ENCODE measurements at regions not wholly inside any gene's neighbourhood (a gene's known extent, or its start where the extent isn't known, plus 50 kb on each side); places are given as distances from the start of the nearest gene placed in this dataset.

DNA sequence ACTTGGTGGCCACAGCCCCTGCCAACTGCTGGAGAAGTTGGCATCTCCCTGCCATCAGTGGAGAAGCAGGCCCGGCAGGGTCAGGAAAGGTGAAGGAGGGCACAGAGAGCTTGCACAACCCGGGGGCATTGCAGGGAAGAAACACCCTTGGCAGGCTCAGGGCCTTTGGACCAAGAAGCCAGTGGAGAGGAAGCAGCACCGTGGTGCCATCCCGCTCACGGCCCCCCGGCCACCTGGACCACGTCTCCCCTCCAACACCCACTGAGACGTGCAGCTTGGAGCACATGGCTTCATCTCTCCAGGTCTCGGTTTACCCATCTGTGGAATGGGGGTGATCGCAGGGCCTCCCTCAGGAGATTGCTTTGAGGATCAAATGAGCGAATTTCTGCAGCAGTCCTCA is 158.1 kb downstream of the RBFOX3 start:
- H3K27ac Mint-ChIP-seq: no peak overlapping the region
- DNase-seq (no peak), ATAC-seq (no peak)
- peaks cover 2% of the 10 kb centered on the region for H3K27me3 Mint-ChIP-seq
- no peaks in the 10 kb centered on the region for H3K36me3 Mint-ChIP-seq (ENCODE audit: low read depth)
- no peak overlapping the region for H3K4me3 Mint-ChIP-seq
- H3K4me1 Mint-ChIP-seq: no peaks in the 10 kb centered on the region
- H3K9me3 Mint-ChIP-seq: no peaks in the 10 kb centered on the region

DNA sequence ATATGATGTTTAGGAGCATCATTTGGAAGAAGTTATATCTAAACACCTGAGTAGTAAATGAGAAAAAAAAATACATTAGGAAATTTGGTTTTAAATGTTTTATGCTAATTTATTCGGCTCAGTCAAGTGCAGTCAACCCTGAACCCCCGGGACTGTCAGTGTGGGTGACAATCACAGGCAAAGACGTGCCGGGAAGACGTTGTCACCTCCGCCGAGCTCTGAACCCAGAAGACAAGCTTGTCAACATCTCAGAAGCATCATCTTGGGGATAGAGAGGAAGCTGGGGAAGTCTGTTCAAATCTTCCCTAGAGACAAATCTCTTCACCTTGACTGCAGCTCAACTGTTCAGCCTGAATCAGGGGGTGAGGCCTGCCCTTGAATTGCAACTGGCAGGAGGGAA is 159.7 kb downstream of the RBFOX3 start:
- DNase-seq: no peak
- no peak overlapping the region for H3K27ac Mint-ChIP-seq
- peaks cover 2% of the 10 kb centered on the region for H3K27me3 Mint-ChIP-seq
- ATAC-seq: no peak
- no peaks in the 10 kb centered on the region for H3K9me3 Mint-ChIP-seq
- H3K36me3 Mint-ChIP-seq (ENCODE audit: low read depth): no peaks in the 10 kb centered on the region
- H3K4me1 Mint-ChIP-seq: no peaks in the 10 kb centered on the region
- no peak overlapping the region for H3K4me3 Mint-ChIP-seq

DNA sequence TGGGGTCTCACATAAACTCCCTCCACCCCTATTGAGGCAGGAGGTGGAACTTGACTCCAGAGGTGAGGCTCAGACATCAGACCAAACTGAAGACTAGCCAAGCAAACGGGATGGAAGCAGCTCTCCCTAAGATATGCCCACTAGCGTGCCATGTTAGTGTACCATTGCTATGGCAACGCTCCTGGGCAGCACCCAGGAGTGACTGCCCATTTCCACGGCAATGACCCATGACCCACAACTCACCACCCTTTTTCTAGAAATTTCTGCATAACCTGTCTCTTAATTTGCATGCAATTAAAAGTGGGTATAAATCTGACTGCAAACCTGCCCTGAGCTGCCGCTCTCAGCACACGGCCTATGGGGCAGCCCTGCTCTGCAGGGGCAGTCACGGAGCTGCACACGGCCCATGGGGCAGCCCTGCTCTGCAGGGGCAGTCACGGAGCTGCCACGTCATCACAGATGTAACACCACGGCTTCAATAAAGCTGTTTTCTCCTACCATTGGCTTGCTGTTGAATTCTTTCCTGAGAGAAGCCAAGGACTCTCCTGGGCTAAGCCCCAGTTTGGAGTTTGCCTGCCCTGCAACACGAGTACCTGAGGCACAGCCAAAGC is 164.3 kb downstream of the RBFOX3 start:
- ATAC-seq: no peak
- Mint-ChIP-seq H3K27ac (no peak overlapping the region), H3K36me3 (ENCODE audit: low read depth) (no peaks in the 10 kb centered on the region), H3K27me3 (peaks cover 2% of the 10 kb centered on the region), H3K4me1 (no peaks in the 10 kb centered on the region), H3K4me3 (no peak overlapping the region), H3K9me3 (no peaks in the 10 kb centered on the region)
- no peak for DNase-seq

DNA sequence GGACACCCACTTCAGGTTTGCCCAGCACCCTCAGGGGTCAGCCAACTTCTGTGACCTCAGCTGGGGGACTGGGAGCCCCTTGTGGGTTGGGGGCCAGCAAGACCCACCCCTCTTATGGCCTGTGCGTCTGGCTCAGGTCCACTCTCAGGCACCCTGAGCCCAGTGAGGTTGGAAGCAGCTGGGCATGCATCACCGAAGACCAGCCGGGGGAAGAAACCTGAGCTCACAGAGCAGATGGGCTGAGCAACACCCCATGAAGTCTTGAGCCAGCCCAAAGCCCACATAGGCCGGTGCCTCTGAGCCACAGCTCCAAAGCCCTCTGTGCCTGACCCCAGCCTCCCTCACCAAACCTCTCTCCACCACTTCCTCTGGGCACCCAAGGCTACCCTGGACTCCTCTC is 166.7 kb downstream of the RBFOX3 start:
- Mint-ChIP-seq H3K4me1 (no peaks in the 10 kb centered on the region), H3K36me3 (ENCODE audit: low read depth) (no peaks in the 10 kb centered on the region), H3K4me3 (no peak overlapping the region), H3K27ac (no peak overlapping the region), H3K27me3 (peaks cover 2% of the 10 kb centered on the region), H3K9me3 (no peaks in the 10 kb centered on the region)
- ATAC-seq (no peak), DNase-seq (no peak)

DNA sequence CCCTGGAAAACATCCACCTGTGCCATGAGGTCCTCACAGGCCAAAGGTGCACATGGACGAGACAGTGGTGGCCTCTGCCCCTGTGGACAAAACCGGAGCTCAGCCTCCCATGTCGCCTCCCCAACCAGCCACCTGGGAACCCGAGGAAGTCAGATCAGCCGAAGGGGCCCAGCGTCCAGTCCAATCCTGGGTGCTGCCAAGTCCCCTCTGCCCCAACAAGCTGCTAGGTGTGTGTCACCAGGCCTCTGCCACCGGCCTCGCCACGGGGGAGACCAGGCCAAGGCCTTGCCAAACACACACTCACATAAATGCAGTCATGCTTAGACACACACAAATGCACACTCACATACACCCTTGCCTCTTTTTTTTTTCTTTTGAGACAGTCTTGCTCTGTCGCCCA is 167.8 kb downstream of the RBFOX3 start:
- Mint-ChIP-seq H3K36me3 (ENCODE audit: low read depth) (no peaks in the 10 kb centered on the region), H3K27ac (no peak overlapping the region), H3K4me1 (no peaks in the 10 kb centered on the region), H3K27me3 (peaks cover 2% of the 10 kb centered on the region), H3K9me3 (no peaks in the 10 kb centered on the region), H3K4me3 (no peak overlapping the region)
- DNase-seq (no peak), ATAC-seq (no peak)

DNA sequence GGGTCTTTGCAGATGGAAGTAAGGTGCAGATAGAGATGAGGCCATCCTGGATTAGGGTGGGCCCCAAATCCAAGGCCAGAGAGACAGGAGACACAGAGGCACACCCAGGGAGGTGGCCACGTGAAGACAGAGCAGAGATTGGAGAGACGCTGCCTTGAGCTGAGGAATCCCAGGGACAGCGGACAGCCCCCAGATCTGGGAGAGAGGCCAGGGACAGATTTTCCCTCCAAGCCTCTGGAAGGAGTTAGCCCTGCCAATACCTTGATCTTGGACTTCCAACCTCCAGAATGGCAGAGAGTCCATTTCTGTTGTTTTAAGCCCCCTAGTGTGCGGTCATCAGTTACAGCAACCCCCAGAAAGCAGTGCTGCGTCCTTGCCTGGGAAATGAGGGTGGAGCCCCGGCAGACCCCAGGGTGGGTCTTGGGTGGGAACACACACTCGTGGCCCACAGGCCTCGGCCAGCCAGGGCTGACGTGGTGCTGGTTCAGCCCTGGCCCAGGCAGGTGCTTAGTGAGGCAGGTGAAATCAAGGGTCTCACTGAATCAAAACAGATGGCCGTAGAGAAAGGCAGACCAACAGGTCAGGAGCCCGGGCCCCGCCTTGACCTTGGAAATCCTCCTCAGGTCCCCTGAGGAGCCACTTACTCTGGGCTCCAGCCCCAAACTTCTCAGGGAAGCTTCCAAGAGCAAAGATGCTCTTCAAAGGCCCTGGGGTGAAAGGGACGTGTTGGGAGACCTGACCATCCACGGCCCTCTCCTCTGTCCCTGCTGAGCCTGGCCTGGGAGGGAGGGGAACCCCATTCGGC is 169.3 kb downstream of the RBFOX3 start:
- H3K27ac Mint-ChIP-seq: no peak overlapping the region
- H3K4me1 Mint-ChIP-seq: no peaks in the 10 kb centered on the region
- H3K27me3 Mint-ChIP-seq: no peaks in the 10 kb centered on the region
- H3K9me3 Mint-ChIP-seq: no peaks in the 10 kb centered on the region
- no peaks in the 10 kb centered on the region for H3K36me3 Mint-ChIP-seq (ENCODE audit: low read depth)
- no peak for DNase-seq
- no peak for ATAC-seq
- H3K4me3 Mint-ChIP-seq: no peak overlapping the region

DNA sequence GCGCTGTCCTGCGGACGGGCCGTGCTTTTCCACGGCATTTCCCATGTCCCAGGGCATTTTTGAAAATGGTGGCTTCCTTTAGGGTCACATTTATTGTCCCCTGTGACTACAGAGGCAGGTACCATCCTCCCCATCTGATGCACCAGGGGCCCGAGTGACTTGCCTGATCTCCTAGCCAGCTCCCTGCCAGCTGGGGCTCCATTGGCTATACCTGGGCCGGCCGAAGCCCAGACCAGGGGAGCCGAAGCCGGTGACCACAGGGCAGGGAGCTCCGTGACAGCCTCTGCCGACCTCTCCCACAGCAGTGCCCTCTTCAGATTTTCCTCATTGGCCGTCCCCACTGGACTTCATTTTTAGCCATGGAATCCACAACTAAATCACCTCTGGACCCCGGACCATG is 170.6 kb downstream of the RBFOX3 start:
- H3K4me1 Mint-ChIP-seq: no peaks in the 10 kb centered on the region
- ATAC-seq (no peak), DNase-seq (no peak)
- no peaks in the 10 kb centered on the region for H3K9me3 Mint-ChIP-seq
- no peak overlapping the region for H3K27ac Mint-ChIP-seq
- no peaks in the 10 kb centered on the region for H3K27me3 Mint-ChIP-seq
- H3K4me3 Mint-ChIP-seq: no peak overlapping the region
- no peaks in the 10 kb centered on the region for H3K36me3 Mint-ChIP-seq (ENCODE audit: low read depth)

DNA sequence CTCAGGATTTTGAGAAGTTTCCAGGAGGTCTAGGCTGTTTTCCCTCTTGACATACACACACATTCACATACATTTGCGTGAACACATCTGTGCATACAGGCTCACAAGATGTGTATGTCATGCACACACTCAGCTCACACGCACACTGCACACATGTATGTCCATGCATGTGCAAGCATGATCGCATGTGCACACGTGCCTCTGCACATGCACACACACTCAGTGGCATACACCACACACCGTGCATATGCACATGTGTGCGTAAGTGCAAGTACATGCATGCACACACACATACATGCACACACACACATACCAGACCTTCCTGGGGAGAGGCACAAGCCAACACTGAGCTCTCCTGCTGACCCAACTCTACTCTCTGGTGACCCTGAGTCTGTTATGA is 171.4 kb downstream of the RBFOX3 start:
- H3K27me3 Mint-ChIP-seq: no peaks in the 10 kb centered on the region
- no peak overlapping the region for H3K4me3 Mint-ChIP-seq
- no peaks in the 10 kb centered on the region for H3K9me3 Mint-ChIP-seq
- no peaks in the 10 kb centered on the region for H3K36me3 Mint-ChIP-seq (ENCODE audit: low read depth)
- H3K27ac Mint-ChIP-seq: no peak overlapping the region
- H3K4me1 Mint-ChIP-seq: no peaks in the 10 kb centered on the region
- ATAC-seq: no peak
- DNase-seq: no peak

DNA sequence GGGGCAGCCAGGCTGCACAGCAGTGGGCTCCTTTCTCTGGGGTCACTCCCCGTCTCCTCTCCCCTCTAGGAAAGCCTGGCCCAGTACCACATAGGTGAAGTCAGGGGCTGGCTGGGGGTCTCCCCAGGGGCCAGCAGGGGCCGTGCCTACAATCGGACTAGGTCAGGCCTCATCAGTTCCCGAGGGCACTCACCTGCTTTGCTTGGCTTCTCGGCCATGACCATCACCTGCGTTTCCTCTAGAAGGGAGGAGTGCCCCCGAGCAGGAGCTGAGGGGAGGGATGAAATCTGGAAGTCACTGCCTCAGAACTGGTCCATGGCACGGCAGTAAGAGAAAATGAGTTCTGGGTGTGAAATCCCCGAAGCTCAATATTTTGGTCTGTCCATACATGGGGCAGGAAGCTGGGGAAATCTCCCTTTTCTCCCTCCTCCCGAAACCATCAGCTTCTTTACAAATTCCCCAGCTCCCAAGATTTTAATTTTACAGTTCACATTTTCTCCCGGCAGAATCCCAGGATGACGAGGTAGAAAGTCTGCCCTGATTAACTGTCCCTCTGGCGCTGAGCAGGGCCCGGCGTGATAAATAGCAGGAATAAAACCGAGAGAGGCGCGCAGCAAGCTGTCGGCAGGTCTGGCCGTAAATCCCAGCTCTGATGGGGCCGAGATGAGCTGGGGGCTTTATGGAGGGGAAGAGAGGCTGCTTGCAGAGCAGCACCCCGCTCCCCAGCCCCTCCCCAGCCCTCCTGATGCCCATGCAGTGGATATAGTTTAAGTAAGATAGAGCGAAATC is 172.1 kb downstream of the RBFOX3 start:
- Mint-ChIP-seq H3K27me3 (no peaks in the 10 kb centered on the region), H3K27ac (no peak overlapping the region), H3K36me3 (ENCODE audit: low read depth) (no peaks in the 10 kb centered on the region), H3K9me3 (no peaks in the 10 kb centered on the region), H3K4me3 (no peak overlapping the region), H3K4me1 (no peaks in the 10 kb centered on the region)
- DNase-seq (no peak), ATAC-seq (no peak)

DNA sequence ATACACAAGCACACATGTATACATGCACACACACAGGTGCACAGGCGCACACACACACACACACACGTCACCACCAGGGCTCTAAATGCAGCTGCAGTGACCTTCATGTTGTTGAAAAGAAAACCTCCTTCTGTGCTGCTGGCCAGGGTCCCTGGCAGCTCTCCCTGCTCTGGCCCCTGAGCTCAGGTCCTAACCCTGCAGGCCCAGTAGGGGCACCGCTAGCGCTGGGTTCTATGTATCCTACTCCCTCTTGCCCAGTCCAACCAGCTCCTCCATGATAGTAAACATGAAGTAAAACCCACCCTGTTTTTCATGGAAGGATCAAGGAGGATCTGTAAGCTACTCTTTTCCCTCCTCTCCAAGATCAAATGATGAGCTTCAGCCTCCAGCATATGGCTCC is 172.8 kb downstream of the RBFOX3 start:
- Mint-ChIP-seq H3K4me1 (no peaks in the 10 kb centered on the region), H3K9me3 (no peaks in the 10 kb centered on the region), H3K27ac (no peak overlapping the region), H3K36me3 (ENCODE audit: low read depth) (no peaks in the 10 kb centered on the region), H3K4me3 (no peak overlapping the region), H3K27me3 (no peaks in the 10 kb centered on the region)
- ATAC-seq (no peak), DNase-seq (no peak)

DNA sequence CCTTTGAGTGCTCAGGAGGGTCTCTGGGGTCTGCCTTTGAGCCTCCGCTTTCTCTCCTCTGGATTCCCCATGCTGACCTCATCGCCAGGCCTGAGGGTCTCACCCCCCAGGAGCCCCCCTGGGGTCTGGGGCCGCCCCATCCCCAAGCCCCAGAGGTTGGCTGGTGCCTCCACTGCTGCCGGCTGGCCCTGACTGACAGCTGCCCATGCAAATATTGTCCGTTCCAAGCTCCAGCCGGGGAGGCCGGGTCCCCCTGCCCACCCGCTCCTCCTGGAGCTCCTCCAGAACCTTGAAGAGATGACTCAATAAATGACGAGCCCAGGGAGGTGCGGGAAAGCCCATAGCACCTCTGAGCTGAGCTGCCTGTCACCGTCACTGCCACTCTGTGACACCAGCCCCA is 173.8 kb downstream of the RBFOX3 start:
- Mint-ChIP-seq H3K36me3 (ENCODE audit: low read depth) (no peaks in the 10 kb centered on the region), H3K9me3 (no peaks in the 10 kb centered on the region), H3K27me3 (peaks cover 2% of the 10 kb centered on the region), H3K4me1 (no peaks in the 10 kb centered on the region), H3K27ac (no peak overlapping the region), H3K4me3 (no peak overlapping the region)
- ATAC-seq (no peak), DNase-seq (no peak)

DNA sequence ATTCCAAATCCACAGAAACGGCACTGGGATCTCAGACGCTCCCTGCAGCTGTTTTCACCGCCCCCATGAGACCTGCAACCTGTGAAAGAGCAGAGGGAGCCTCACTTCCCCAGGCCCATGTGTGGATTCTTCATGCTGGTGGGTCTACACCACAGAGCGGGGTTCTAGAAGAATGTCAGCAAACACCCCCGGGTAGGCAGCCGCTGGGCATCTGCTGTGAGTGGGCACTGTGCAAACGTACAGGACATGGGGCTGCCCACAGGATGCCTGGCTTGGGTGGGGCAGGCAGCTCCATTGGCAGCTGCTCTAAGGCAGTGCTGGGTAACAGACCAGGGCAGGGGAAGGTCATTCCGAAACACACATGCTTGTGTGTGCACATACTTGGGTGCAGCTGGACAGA is 174.9 kb downstream of the RBFOX3 start:
- Mint-ChIP-seq H3K9me3 (no peaks in the 10 kb centered on the region), H3K27me3 (peaks cover 5% of the 10 kb centered on the region), H3K27ac (no peak overlapping the region), H3K36me3 (ENCODE audit: low read depth) (no peaks in the 10 kb centered on the region), H3K4me3 (no peak overlapping the region), H3K4me1 (no peaks in the 10 kb centered on the region)
- DNase-seq (no peak), ATAC-seq (no peak)

DNA sequence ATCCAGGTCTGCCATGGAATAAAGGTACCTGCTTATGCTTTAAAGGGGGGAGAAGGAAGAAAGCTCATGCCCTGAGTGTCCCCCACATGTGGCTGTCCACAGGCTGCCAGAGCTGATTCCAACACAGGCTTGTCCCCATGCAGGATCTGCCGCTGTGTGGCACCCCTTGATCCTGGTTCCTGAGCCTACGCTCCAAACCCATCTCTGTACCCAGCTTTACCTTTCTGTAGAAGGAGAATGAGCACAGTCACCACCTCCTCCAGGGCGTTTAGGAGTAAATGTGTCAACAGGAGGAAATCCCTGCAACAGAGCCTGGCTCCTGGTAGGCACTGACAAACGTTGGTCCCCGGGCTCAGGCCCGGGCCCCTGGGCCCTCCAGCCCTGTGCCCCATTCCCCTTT is 175.6 kb downstream of the RBFOX3 start:
- Mint-ChIP-seq H3K27me3 (peaks cover 5% of the 10 kb centered on the region), H3K9me3 (no peaks in the 10 kb centered on the region), H3K4me1 (no peaks in the 10 kb centered on the region), H3K4me3 (no peak overlapping the region), H3K27ac (no peak overlapping the region), H3K36me3 (ENCODE audit: low read depth) (no peaks in the 10 kb centered on the region)
- DNase-seq (no peak), ATAC-seq (no peak)

DNA sequence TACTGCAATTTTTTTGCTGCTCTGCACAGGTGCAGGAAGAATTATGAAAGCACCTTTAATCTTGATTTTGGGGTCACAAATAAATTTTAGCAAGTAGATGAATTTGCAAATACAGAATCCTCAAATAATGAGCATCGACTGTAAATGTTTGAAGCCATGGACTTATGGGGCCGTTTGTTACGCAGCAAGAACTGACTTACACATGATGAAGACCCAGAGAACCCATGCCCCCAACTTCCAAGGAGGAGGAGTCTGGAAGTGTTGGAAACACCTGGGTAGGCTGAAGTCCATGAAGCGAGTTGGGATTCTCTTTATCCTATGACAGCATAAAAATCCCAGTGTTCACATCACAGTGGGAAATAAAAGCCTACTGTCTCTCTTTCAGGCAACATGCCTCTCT is 176.6 kb downstream of the RBFOX3 start:
- H3K27me3 Mint-ChIP-seq: peaks cover 5% of the 10 kb centered on the region

DNA sequence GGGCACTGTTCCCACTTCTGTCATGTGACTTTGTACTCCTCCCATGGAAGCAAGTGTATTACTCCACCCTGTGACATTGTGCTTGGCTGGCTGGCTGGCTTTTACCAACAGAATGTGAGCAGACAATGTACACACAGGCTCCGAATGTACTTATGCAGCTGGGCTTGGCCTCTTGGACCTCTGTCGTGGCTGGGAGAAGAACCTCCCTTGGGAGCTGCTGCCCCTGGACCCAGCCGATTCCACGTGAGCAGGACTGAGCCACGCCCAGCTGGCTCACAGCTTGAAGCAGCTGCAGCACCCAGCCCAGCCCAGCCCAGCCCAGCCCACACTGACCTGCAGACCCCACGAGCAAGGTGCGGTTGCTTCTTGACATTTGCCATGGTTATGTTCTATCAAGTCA is 177.5 kb downstream of the RBFOX3 start:
- Mint-ChIP-seq H3K27ac (no peak overlapping the region), H3K27me3 (peaks cover 5% of the 10 kb centered on the region), H3K4me1 (no peaks in the 10 kb centered on the region), H3K9me3 (no peaks in the 10 kb centered on the region), H3K36me3 (ENCODE audit: low read depth) (no peaks in the 10 kb centered on the region), H3K4me3 (no peak overlapping the region)
- ATAC-seq (no peak), DNase-seq (no peak)

More for the DNA sequence above, 176.6 kb downstream of the RBFOX3 start:
- ATAC-seq: no peak
- Mint-ChIP-seq H3K36me3 (ENCODE audit: low read depth) (no peaks in the 10 kb centered on the region), H3K27ac (no peak overlapping the region), H3K4me1 (no peaks in the 10 kb centered on the region), H3K9me3 (no peaks in the 10 kb centered on the region), H3K4me3 (no peak overlapping the region)
- DNase-seq: no peak

Measured in activated naive CD8-positive, alpha-beta T cell treated with anti-CD3 and anti-CD28 coated beads, Interleukin-2, amount 50 U/mL, for 24 hours (primary cell).